GM12892 (cell line): ENCODE measurements at regions not wholly inside any gene's neighbourhood (a gene's known extent, or its start where the extent isn't known, plus 50 kb on each side); places are given as distances from the start of the nearest gene placed in this dataset.

ENCODE experiments used
- POLR2AphosphoS5 ChIP-seq: IDR thresholded peaks from 2 replicates; pipeline ENCODE4 v1.6.1; 2011; ENCODE audit warnings: low read depth, low read length, control low read depth
- TAF1 ChIP-seq: IDR thresholded peaks from 2 replicates; pipeline ENCODE4 v1.6.1; 2011; ENCODE audit warnings: low read depth, mild to moderate bottlenecking, control low read depth, low read length, borderline replicate concordance

DNA sequence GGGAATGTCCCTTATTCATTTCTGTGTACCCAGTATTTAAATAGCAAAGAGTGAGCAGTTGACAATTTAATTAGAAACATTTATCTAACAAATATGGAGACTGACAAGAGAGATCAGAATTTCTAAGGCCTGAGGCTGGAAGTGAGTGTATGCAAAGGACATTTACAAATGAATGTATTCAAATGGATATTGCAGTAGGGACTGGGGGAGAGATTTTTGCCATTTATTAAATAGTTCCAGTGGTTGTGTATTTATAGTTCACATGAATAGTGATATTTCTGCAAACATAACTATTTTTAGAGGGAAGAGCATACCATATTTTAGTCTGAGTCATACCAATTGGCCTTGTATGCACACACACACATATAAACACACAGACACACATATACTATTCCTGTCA lies 592.4 kb downstream of the GLUD2 start:
- TF ChIP-seq POLR2AphosphoS5: no peak
- no peak for TF ChIP-seq TAF1
